ENCODE measurements at regions not wholly inside any gene's neighbourhood (a gene's known extent, or its start where the extent isn't known, plus 50 kb on each side); places are given as distances from the start of the nearest gene placed in this dataset.
"Not testable (repeated sequence)": the region's sequence is repeated elsewhere in the genome, so short reads cannot be mapped to it uniquely, and the experiment has no call there.

GRCh38 chr12:90827567-90827966 is 127.4 kb downstream of the CCER1 start:
- DNase-seq: no peak

GRCh38 chr12:90826036-90826435 is 128.9 kb downstream of the CCER1 start:
- no peak for DNase-seq

DNA sequence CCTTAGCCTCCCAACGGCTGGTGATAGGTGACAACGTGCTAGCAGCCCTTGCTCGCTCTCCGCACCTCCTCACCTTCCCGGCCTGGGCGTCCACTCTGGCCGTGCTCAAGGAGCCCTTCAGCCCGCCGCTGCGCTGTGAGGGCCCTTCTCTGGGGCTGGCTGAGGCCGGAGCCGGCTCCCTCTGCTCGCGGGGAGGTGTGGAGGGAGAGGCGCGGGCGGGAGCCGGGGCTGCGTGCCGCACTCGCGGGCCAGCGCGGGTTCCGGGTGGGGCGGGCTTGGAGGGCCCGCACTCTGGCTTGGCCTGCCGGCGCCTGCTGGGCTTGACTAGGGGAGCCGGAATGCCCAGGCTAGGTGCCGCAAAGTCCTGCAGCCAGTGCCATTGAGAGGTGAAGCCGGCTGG is 131.1 kb downstream of the CCER1 start:
- DNase-seq: no peak

- DNase-seq: no peak
These were observed 135.3 kb downstream of the CCER1 start for GRCh38 chr12:90819709-90820108.

DNA sequence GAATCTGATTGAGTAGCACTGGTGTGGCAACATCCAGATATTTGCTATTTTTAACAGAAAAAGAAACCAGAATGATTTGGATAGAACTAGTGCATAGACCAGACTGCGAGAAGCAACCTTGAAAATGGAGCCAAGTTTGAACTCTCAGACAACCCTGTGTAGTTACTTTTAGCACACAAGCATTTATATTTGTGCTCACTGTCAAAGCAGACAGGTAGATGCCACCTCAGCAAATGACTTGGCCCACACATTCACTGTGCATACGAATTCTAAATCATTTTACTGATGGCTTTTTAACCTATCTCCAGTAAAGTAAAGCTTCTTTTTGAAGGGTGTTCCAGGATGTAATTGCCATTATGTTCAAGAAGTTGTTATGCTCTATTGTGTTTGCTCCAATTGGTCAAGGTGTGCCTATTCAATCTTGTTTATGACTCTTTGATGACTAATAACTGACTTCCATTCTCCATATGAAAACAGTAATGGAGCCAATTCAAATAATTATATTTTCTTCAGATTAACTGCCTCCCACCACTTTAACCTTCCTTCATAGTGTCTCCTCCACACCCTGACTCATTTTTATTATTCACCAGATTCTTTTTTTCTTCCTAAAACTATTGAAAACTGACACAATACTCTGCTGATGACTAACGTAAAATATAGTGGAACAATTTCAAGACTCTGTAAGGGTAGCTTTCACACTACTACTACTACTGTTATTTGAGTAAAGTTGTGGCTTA is 138.5 kb downstream of the CCER1 start:
- DNase-seq: no peak

- DNase-seq: no peak
These were observed 145.0 kb downstream of the CCER1 start for GRCh38 chr12:90809940-90810339.

GRCh38 chr12:90808568-90808967 is 146.4 kb downstream of the CCER1 start:
- no peak for DNase-seq

DNA sequence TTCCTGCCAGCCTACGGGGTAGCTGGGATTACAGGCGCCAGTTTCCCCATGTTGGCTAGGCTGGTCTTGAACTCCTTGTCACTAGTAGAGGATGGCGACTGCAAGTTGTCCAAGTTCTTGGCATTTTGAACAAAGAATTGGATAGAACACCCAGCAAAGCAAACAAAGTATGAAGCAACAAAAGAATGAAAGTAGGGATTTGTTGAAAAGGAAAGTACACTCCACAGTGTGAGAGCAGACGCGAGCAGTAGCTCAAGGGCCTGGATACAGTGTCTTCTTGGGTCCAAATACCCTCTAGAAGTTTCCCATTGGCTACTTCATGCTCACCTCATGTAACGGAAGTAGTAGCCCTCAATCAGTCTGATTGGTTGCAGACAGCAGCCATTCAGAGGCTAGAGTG is 152.2 kb downstream of the CCER1 start:
- no peak for DNase-seq

DNA sequence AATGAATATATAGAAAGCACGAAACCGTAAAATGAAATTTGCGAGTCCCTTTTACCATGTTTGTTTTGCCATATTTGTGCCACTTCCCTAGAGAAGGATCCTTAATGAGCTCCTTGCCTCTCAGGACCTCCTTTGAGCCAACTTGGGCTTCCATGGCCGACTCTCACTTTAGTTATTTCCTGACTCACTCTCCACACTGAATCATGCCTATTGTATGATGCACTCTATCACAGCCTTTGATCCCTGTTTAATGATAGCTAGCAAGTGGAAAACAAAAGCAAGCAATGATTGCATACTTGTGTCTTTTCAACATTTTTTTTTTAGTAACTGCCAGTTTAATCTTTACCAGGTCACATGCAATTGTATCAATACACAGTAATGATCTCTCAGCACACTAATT is 153.2 kb downstream of the CCER1 start:
- DNase-seq: no peak

- DNase-seq: no peak
These were observed 160.8 kb downstream of the CCER1 start for GRCh38 chr12:90794212-90794611.

GRCh38 chr12:90792718-90793117 is 162.3 kb downstream of the CCER1 start:
- DNase-seq: not testable (repeated sequence)

DNA sequence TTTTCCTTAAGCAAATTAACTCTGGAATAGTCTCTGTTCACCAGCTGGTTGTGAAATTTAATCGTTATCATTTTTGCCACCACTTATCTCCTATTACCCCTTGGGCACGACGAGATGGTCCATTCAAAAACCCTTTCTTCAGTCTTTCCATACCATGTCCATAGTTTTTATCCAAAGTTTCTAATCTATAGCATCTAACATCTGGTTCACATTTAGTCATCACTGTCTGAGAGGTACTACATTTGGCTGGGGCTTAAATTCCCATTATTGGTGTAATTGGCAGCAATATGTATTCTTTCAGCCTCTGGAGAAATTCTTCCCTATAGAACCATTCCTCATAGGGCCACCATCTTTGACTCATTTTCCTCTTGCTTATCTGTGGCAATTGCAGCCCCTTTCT is 163.5 kb downstream of the CCER1 start:
- DNase-seq: no peak

DNA sequence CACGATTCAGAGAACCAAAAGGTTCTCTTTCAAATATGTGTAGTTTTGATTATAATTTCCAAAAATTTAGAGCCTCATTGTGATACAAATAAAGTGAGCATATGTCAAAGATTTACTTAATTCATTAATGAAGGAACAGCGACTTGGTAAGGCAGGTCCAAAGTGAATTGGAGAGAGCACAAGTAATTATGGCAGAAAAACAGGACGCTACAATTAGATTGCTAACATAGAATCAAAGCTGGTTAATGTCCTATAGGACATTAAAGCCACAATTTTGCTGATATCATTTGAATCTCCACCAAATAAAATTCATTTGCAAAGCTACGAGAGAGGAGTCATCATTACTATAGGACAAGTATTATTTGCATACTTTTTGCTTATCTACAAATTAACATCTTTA is 164.2 kb downstream of the CCER1 start:
- DNase-seq: no peak

DNA sequence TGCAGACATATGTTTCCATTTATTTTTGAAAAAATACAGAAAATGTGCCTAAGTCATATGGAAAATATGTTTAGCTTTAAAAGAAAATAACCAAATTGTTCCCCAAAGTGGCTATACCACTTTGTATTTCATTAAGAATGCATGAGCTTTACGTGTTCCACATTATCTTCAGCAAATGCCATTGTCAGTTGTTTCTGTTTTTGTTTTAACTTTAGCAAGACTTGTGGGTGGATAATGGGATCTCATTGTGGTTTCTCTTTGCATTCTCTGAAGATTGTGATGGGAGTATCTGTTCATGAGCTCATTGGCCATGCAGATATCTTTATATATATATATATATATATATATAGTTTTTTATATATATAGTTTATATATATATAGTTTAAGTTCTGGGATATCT is 181.5 kb downstream of the CCER1 start:
- no peak for DNase-seq

DNA sequence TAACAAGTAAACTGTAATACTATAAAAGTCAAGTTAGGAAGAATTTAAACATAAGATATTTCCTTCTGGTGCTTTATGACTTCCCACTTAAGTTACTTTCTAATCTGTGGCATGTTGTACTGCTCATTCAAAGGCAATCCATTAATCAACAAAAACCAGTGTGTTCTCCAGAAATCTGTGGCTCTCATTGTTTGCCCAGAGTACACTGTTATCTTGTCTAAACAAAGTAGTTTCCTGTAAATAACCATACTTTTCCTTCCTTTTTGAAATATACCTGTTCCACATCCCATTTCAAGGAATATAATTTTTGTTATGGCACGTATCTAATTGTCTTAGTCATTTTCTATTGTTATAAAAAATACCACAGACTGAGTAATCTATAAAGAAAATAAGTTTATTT is 184.1 kb downstream of the CCER1 start:
- no peak for DNase-seq

DNA sequence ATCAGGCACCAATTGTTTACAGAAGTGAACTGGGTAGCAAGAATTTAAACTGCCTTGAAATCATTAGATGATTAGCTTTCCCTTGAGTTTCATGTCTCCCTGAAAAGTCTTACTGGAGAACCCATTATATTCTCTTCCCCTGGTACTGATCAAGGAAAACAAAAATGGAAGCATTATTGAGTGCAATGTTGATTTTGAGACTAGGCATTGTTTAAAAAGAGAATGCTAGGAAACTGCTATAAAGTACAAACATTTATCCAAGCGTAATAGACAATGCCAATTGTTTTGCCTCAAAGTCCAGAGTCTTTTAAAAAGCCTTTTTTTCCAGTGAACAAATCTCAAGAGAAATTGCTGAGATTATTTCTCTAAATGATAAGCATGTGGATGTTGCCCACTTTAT is 197.0 kb downstream of the CCER1 start:
- DNase-seq: no peak

GRCh38 chr12:90745211-90745610 is 209.8 kb downstream of the CCER1 start:
- no peak for DNase-seq

- DNase-seq: no peak
These were observed 213.4 kb downstream of the CCER1 start for GRCh38 chr12:90741611-90742010.

GRCh38 chr12:90729736-90730135 is 225.2 kb downstream of the CCER1 start:
- no peak for DNase-seq

DNA sequence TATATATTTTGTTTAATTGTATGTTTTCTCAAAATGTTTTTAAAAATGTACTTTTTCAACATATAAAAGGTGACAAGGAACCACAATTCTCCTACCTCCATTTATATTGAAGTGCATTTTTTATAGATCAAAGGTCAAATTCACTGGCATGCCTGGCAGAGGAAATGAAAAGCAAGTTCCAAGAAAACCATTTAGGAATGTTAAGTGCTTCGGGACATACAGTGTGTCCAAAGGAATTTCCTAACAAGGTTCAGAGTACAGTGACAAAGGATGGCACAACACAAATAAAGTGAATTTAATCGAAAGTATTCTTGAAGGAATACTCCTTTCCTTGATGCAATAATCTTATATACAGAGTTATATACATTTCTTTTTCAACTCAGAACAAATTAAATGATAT is 242.3 kb downstream of the CCER1 start:
- no peak for DNase-seq

GRCh38 chr12:90710711-90711110 is 244.3 kb downstream of the CCER1 start:
- DNase-seq: no peak

DNA sequence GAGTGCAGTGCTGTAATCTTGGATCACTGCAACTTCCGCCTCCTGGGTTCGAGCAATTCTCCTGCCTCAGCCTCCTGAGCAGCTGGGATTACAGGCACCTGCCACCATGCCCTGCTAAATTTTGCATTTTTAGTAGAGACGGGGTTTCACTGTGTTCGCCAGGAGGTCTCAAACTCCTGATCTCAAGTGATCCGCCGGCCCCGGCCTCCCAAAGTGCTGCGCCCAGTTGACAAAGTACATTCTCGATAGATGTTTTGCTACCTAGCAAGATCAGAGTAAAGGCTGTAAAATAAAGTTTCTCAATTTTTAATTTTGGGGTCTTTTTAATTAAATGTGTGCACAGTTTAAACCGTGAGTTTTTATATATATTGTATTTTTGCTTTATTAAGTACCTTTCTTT is 248.9 kb downstream of the CCER1 start:
- DNase-seq: no peak

DNA sequence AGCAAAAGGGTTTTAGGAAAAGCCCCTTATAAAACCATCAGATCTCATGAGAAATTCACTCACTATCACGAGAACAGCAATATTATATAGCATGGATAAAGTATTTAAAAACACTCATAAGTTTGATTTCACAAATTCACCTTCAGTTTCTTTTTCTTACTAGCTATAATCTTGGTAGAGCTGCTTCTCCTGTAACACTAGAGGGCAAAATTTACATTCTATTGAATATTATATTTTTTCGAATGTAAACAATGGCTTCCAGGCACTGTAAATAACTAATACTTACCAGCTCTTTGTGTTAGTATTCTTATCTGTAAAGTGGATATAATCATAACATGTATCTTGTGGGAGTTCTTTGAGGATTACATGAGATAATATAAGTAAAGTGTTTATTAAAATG is 259.6 kb downstream of the CCER1 start:
- DNase-seq: no peak

GRCh38 chr12:90690120-90690519 is 264.9 kb downstream of the CCER1 start:
- DNase-seq: no peak

DNA sequence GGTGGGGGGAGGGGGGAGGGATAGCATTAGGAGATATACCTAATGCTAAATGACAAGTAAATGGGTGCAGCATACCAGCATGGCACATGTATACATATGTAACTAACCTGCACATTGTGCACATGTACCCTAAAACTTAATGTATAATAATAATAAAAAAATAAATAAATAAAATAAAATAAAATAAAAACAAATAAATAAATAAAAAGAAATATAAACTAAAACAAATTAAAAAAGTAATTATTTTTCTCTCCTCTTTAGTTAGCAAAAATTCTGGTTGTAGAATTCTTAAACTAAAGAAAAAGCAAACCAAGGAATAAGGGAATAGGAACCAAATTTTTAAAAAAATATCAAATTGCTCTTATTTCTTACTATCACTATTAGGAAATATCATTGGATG is 267.3 kb downstream of the CCER1 start:
- DNase-seq: not testable (repeated sequence)

DNA sequence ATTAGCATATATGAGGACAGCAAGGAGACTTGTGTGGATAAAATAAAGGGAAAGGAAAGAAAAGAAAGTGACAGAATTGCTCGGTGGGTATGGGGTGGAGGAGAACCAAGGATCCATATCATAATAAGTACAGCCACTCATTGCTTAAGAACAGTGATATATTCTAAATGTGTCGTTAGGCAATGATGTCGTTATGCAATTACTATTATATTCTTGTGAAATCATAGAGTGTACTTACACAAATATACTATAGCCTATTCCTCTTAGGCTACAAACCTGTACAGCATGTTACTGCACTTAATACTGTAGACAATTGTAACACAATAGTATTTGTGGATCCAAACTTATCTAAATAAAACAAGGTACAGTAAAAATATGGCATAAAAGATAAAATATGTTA is 271.1 kb downstream of the CCER1 start:
- no peak for DNase-seq

Data from activated T-cell treated with anti-CD3 and anti-CD28 coated beads, Interleukin-2, amount 50 U/mL, for 1 hour (primary cell).